HG02870 (cell line): ENCODE measurements at regions not wholly inside any gene's neighbourhood (a gene's known extent, or its start where the extent isn't known, plus 50 kb on each side); places are given as distances from the start of the nearest gene placed in this dataset.
A peak's percentile ranks its signal among the peaks of the same experiment; 100 is the strongest.
"Not testable (repeated sequence)": the region's sequence is repeated elsewhere in the genome, so short reads cannot be mapped to it uniquely, and the experiment has no call there.

Experiments used
- ATAC-seq: cut with Tn5 transposase; IDR thresholded peaks from one replicate; pipeline ENCODE4 v1.9.1; 2021; ENCODE audit warnings: mild to moderate bottlenecking, moderate library complexity; ENCODE audit not compliant: unreplicated experiment

- ATAC-seq: peak; percentile 59
Observed at GRCh38 chr5:81830596-81830995, 79.7 kb upstream of the SSBP2 start.

- ATAC-seq: no peak
Observed at GRCh38 chr5:81829242-81829641, 78.3 kb upstream of the SSBP2 start.

- no peak for ATAC-seq
Observed at GRCh38 chr5:81827500-81827899, 76.6 kb upstream of the SSBP2 start.

- ATAC-seq: no peak
Observed at GRCh38 chr5:81826128-81826527, 75.2 kb upstream of the SSBP2 start.

GRCh38 chr5:81825237-81825636, 74.3 kb upstream of the SSBP2 start:
- no peak for ATAC-seq

GRCh38 chr5:81823736-81824135, 72.8 kb upstream of the SSBP2 start:
- not testable (repeated sequence) for ATAC-seq

GRCh38 chr5:81820863-81821262, 70.0 kb upstream of the SSBP2 start:
- ATAC-seq: no peak

GRCh38 chr5:81820318-81820636, 69.4 kb upstream of the SSBP2 start:
- ATAC-seq: no peak

- no peak for ATAC-seq
Observed at GRCh38 chr5:81819556-81820317, 68.8 kb upstream of the SSBP2 start.

- ATAC-seq: no peak
Observed at GRCh38 chr5:81817980-81818379, 67.1 kb upstream of the SSBP2 start.

GRCh38 chr5:81817086-81817485, 66.2 kb upstream of the SSBP2 start:
- no peak for ATAC-seq

GRCh38 chr5:81815321-81815720, 64.4 kb upstream of the SSBP2 start:
- no peak for ATAC-seq

- ATAC-seq: no peak
Observed at GRCh38 chr5:81808106-81808505, 57.2 kb upstream of the SSBP2 start.

- ATAC-seq: no peak
Observed at GRCh38 chr5:81805086-81805485, 54.2 kb upstream of the SSBP2 start.

GRCh38 chr5:81803812-81804211, 52.9 kb upstream of the SSBP2 start:
- no peak for ATAC-seq

GRCh38 chr5:81802625-81803024, 51.7 kb upstream of the SSBP2 start:
- ATAC-seq: no peak

GRCh38 chr5:81802020-81802419, 51.1 kb upstream of the SSBP2 start:
- ATAC-seq: no peak

- no peak for ATAC-seq
Observed at GRCh38 chr5:81800797-81801196, 49.9 kb upstream of the SSBP2 start.
